ENCODE measurements at regions not wholly inside any gene's neighbourhood (a gene's known extent, or its start where the extent isn't known, plus 50 kb on each side); places are given as distances from the start of the nearest gene placed in this dataset.

DNA sequence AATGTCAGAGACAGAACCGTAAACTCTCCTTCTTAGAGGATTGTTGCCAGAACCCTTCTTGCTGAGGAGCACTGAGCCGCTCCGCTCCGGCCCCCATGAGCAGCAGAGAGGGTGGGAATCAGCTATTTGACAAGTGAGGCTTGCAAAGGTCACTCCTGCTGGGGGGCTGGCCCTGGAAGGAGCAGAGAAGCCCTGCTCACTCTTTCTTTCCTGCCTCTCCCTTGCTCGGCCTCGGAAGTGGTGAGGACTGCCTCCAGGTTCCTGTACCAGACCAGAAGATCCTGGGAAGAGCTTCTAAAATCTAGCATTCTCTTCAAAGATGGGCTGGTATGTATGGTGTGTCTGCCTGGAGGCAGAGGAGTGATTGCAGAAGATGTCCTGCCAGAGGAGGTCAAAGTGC is 168.6 kb upstream of the NECTIN1 start:
- no peak for TF ChIP-seq POLR2AphosphoS5 (IDR thresholded peaks at IDR 0.05)
- TF ChIP-seq, protein P1, sequence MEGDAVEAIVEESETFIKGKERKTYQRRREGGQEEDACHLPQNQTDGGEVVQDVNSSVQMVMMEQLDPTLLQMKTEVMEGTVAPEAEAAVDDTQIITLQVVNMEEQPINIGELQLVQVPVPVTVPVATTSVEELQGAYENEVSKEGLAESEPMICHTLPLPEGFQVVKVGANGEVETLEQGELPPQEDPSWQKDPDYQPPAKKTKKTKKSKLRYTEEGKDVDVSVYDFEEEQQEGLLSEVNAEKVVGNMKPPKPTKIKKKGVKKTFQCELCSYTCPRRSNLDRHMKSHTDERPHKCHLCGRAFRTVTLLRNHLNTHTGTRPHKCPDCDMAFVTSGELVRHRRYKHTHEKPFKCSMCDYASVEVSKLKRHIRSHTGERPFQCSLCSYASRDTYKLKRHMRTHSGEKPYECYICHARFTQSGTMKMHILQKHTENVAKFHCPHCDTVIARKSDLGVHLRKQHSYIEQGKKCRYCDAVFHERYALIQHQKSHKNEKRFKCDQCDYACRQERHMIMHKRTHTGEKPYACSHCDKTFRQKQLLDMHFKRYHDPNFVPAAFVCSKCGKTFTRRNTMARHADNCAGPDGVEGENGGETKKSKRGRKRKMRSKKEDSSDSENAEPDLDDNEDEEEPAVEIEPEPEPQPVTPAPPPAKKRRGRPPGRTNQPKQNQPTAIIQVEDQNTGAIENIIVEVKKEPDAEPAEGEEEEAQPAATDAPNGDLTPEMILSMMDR (IDR thresholded peaks at IDR 0.05) = no peak
